ENCODE measurements at regions not wholly inside any gene's neighbourhood (a gene's known extent, or its start where the extent isn't known, plus 50 kb on each side); places are given as distances from the start of the nearest gene placed in this dataset.

DNA sequence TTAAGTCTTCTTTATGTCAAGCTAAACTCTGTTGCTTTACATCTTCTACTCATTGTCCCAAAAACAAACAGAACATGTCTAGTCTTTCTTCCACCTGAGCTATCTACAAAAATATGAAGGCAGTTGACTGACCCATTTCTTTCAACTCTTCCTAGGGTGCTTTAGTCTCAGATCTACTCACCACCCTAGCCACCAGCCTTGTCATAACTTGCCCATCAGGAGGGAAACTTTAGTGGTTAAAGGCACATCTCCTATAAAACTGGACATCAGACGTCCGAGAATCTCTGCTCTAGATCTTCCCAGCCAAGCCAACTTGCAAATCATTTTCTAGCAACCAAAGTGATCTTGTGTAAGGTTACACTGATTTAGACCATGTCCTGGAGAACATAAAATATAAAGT is 205.0 kb downstream of the ACTL7B start:
- intact Hi-C loops (cut with micrococcal nuclease; ENCODE audit: unreplicated experiment): no loop called here
- H3K9me3 Mint-ChIP-seq (ENCODE audit: unreplicated experiment): no peaks in the 10 kb centered on the region
- H3K4me1 Mint-ChIP-seq (ENCODE audit: low read depth, unreplicated experiment): no peaks in the 10 kb centered on the region
- Histone ChIP-seq H3K36me3 (ENCODE audit: control insufficient read depth, insufficient read depth, low read length) (no peaks in the 10 kb centered on the region), H3K9me3 (no peaks in the 10 kb centered on the region), H3K4me3 (ENCODE audit: low read depth, low read length) (no peak overlapping the region), H3K4me1 (no peaks in the 10 kb centered on the region), H3K27me3 (replicated peaks; ENCODE audit: control insufficient read depth, insufficient read depth, low read length) (no peaks in the 10 kb centered on the region)
- TF ChIP-seq CTCF (IDR thresholded peaks at IDR 0.05; ENCODE audit: insufficient read depth in 1 of 2, low read depth in 1 of 2, low read length in 1 of 2, severe bottlenecking in 1 of 2, unreplicated experiment in 1 of 2): no peak
- CTCF ChIA-PET: no interaction called here
- BruUV-seq (replicated peaks): no TSS peak
- H3K36me3 Mint-ChIP-seq (ENCODE audit: insufficient read depth, unreplicated experiment): no peaks in the 10 kb centered on the region
- no peak overlapping the region for H3K4me3 Mint-ChIP-seq (ENCODE audit: unreplicated experiment)
- H3K27me3 Mint-ChIP-seq (ENCODE audit: insufficient read depth, unreplicated experiment): peaks cover 6% of the 10 kb centered on the region
- H3K27ac Mint-ChIP-seq (ENCODE audit: unreplicated experiment): no peak overlapping the region
- POLR2A ChIA-PET: no interaction called here
- no peak for DNase-seq

DNA sequence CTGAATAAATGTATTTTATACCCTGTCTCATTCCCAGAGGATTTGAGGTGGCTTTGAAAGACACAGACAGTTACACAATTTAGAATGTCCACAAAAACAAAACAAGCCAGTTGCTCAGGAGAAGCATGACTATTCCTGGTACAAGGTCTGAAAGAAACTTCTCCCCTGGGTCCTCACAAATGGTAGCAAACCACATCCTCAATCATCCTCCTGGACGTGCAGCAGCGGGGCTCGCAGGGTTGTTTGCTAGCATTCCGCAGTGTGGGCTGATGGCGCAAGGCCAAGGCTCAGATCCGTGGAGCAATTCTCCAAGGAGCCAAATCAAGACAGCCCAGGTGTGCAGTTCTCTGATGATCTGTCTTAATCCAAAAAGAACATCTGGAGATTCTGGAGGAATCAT is 210.3 kb downstream of the ACTL7B start:
- no TSS peak for BruUV-seq (replicated peaks)
- Mint-ChIP-seq H3K9me3 (ENCODE audit: unreplicated experiment) (no peaks in the 10 kb centered on the region), H3K27me3 (ENCODE audit: insufficient read depth, unreplicated experiment) (peaks cover 13% of the 10 kb centered on the region), H3K4me3 (ENCODE audit: unreplicated experiment) (no peak overlapping the region), H3K36me3 (ENCODE audit: insufficient read depth, unreplicated experiment) (no peaks in the 10 kb centered on the region), H3K27ac (ENCODE audit: unreplicated experiment) (no peak overlapping the region), H3K4me1 (ENCODE audit: low read depth, unreplicated experiment) (no peaks in the 10 kb centered on the region)
- Histone ChIP-seq H3K4me3 (ENCODE audit: low read depth, low read length) (no peak overlapping the region), H3K9me3 (no peaks in the 10 kb centered on the region), H3K36me3 (ENCODE audit: control insufficient read depth, insufficient read depth, low read length) (no peaks in the 10 kb centered on the region), H3K4me1 (no peaks in the 10 kb centered on the region), H3K27me3 (replicated peaks; ENCODE audit: control insufficient read depth, insufficient read depth, low read length) (no peaks in the 10 kb centered on the region)
- TF ChIP-seq CTCF (IDR thresholded peaks at IDR 0.05; ENCODE audit: insufficient read depth in 1 of 2, low read depth in 1 of 2, low read length in 1 of 2, severe bottlenecking in 1 of 2, unreplicated experiment in 1 of 2): no peak
- ChIA-PET CTCF (no interaction called here), POLR2A (no interaction called here)
- no peak for DNase-seq
- intact Hi-C loops (cut with micrococcal nuclease; ENCODE audit: unreplicated experiment): no loop called here

DNA sequence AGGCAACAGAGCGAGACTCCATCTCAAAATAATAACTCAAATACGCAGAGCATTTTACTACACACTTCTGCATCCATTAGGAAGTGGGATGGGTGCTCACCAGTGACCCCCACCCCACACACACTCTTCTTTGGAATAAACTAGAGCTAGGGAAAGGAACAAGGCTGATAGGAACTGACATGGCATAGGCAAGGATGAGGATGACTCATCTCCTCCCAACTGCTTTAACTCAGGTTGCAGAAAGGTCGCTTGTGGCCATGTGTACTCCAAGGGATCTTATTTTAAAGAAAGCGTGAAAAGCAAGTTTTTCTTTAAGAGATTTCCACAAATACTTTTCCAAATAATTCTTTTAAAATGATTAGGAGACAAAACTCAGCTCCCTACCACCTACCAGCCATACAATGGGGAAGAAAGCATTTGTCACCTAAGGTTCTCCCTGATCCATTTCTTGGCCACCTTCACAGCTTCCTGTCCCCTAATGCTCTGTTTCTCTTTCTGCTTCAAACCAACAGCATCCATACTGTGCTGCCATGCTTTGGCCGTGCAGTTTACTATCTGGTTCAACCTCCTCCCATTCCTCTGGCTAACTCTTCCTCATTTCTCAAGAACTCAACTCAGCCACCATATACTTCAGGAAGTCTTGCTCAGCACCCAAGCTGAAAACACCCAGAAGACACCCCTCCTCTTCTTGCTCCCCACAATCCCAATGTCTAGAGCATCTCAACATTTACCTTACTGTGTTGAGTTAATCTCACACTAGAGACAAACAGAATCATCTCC is 211.9 kb downstream of the ACTL7B start:
- Mint-ChIP-seq H3K9me3 (ENCODE audit: unreplicated experiment) (no peaks in the 10 kb centered on the region), H3K36me3 (ENCODE audit: insufficient read depth, unreplicated experiment) (no peaks in the 10 kb centered on the region), H3K27me3 (ENCODE audit: insufficient read depth, unreplicated experiment) (peaks cover 14% of the 10 kb centered on the region), H3K27ac (ENCODE audit: unreplicated experiment) (no peak overlapping the region), H3K4me3 (ENCODE audit: unreplicated experiment) (no peak overlapping the region), H3K4me1 (ENCODE audit: low read depth, unreplicated experiment) (no peaks in the 10 kb centered on the region)
- BruUV-seq (replicated peaks): no TSS peak
- Histone ChIP-seq H3K4me1 (no peaks in the 10 kb centered on the region), H3K36me3 (ENCODE audit: control insufficient read depth, insufficient read depth, low read length) (no peaks in the 10 kb centered on the region), H3K4me3 (ENCODE audit: low read depth, low read length) (no peak overlapping the region), H3K27me3 (replicated peaks; ENCODE audit: control insufficient read depth, insufficient read depth, low read length) (no peaks in the 10 kb centered on the region), H3K9me3 (no peaks in the 10 kb centered on the region)
- DNase-seq: no peak
- TF ChIP-seq CTCF (IDR thresholded peaks at IDR 0.05; ENCODE audit: insufficient read depth in 1 of 2, low read depth in 1 of 2, low read length in 1 of 2, severe bottlenecking in 1 of 2, unreplicated experiment in 1 of 2): no peak
- ChIA-PET POLR2A (no interaction called here), CTCF (no interaction called here)
- intact Hi-C loops (cut with micrococcal nuclease; ENCODE audit: unreplicated experiment): no loop called here

Measured in Caco-2 (cell line).